GM12873 (cell line): ENCODE measurements at regions not wholly inside any gene's neighbourhood (a gene's known extent, or its start where the extent isn't known, plus 50 kb on each side); places are given as distances from the start of the nearest gene placed in this dataset.

Experiments
- TF ChIP-seq, protein P1 (sequence below): IDR thresholded peaks from 2 replicates; pipeline ENCODE4 v1.5.1; 2012; ENCODE audit warnings: low read depth, mild to moderate bottlenecking, moderate library complexity, low read length, control low read depth; ENCODE audit not compliant: insufficient read depth; ENCODE audit errors: missing control alignments

DNA sequence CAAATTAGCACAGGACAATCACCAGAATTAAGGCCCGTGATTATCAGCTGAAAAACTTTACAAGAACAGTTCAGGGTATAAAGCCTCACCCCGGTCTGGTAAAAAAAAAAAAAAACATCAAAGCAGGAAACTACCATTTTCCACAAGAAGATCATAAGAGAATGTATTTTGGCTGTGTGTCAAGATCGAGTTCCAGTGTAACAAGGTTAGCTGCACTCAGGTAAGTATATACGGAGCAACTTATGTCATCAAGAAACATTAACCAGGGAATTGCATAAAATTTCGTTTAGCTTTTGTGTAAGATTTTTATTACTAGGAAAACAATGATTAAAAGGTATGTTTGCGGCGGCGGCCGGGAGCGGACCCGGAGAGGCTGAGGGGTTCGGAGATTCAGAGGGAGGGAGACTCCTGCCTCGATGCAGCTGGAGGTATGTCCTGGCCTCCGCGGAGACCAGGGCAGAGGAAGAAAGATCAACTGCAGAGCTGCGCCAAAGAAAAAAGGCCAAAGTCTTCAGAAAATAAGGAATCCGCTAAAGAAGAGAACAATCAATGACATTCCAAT is 533.8 kb upstream of the CNTNAP2 start:
- TF ChIP-seq, protein P1, sequence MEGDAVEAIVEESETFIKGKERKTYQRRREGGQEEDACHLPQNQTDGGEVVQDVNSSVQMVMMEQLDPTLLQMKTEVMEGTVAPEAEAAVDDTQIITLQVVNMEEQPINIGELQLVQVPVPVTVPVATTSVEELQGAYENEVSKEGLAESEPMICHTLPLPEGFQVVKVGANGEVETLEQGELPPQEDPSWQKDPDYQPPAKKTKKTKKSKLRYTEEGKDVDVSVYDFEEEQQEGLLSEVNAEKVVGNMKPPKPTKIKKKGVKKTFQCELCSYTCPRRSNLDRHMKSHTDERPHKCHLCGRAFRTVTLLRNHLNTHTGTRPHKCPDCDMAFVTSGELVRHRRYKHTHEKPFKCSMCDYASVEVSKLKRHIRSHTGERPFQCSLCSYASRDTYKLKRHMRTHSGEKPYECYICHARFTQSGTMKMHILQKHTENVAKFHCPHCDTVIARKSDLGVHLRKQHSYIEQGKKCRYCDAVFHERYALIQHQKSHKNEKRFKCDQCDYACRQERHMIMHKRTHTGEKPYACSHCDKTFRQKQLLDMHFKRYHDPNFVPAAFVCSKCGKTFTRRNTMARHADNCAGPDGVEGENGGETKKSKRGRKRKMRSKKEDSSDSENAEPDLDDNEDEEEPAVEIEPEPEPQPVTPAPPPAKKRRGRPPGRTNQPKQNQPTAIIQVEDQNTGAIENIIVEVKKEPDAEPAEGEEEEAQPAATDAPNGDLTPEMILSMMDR = no peak

GRCh38 chr7:145557805-145558204 is 558.8 kb upstream of the CNTNAP2 start:
- TF ChIP-seq, protein P1 = no peak

DNA sequence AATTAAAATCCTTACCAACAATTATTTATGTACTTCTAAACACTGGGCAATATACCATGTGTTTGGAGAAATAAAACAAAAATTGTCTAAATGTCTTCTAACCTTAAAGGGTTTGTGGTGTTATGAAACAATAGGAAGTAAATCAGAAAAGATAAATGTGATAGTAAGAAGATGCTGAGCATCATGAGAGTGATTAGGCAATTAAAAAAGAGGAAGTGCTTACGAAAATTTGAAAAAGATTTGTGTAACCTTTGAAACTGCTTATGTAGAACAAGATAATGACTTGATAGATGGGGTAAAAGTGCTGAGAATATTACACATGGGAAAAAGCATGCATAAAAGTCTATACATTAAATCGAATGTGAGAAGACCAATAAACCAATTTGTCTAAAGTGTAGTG is 573.4 kb upstream of the CNTNAP2 start:
- TF ChIP-seq, protein P1 = no peak

DNA sequence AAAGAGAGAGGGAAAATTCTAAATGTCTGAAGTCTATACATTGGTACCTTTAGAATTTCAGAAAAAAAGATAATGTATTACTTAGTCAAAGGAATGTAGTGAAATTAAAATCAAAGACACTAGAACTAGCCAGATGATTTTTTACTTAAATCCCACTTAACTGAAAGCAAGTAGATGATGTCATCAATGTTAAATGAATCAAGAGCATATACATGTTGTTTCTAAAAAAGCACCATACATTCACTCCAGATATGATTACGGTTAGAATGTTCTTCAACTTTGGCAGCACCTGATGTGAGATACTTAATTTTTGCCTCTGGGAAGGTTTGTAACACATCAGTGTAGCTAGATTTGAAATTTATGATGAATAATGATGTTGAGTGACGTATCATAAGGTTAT is 576.7 kb upstream of the CNTNAP2 start:
- TF ChIP-seq, protein P1 = no peak

DNA sequence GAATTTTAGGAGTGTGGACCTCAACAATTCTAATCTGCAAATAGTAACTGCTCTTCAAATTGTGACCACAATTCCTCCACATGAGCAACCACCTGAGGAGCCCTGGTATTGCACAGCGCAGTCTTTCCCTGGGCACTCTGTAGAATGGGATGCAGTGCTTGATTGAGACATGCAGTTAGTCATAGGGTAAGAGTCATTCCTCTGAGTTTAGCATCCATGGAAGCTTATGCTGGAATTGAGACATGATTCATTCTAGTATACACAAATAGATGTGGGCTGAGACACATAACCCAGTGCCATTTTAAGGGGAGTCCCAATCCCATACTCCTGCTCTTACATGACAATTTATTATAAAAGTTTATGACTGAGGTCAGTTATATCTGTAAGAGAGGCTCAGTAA is 582.3 kb upstream of the CNTNAP2 start:
- TF ChIP-seq, protein P1 = no peak

DNA sequence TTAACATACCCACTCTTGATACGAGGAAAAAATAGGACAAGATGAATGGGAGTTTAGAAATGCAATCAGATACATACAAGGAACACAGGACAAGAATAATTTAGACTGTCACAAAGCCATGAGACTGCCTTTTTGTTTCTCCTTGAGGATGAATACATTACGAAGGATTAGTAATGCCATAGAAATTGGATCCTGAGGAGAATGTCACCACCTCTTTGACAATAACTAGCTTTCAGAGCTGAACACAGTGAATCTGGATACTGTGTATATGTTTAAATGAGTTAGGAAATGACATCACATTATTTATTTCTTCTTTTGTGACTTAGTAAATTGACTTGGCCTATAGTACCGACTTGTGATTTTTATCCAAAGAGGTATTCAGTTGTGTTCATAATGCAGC is 596.3 kb upstream of the CNTNAP2 start:
- TF ChIP-seq, protein P1 = no peak

GRCh38 chr7:145511004-145511403 is 605.6 kb upstream of the CNTNAP2 start:
- TF ChIP-seq, protein P1 = no peak
